ENCODE measurements at regions not wholly inside any gene's neighbourhood (a gene's known extent, or its start where the extent isn't known, plus 50 kb on each side); places are given as distances from the start of the nearest gene placed in this dataset.

DNA sequence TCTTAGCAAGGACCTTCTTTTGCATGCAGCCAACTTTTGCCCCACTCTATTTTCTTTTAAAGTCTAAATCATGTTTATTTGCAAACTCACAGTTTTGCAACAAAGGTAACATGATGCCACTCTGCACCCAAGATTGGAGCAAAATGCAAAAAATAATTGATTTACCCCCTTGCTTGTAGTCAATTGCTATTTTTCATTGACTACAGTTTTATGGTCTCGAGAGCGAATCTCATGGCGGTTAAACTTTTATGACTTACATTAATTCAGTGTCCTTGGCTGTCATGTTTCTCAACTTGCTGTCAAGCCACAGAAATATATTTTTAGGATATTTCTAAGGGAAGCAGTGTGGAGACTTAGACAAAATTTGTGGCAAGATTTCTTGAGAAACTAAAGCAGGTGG lies 110.0 kb upstream of the JCAD start:
- Histone ChIP-seq H3K36me3 (ENCODE audit: insufficient read depth) (no peaks in the 10 kb centered on the region), H2AFZ (no peak overlapping the region), H3K79me2 (replicated peaks; ENCODE audit: insufficient read depth) (no peaks in the 10 kb centered on the region), H3K4me3 (no peak overlapping the region), H3K4me2 (no peak overlapping the region), H3F3A (replicated peaks; ENCODE audit: low read depth) (no peaks in the 10 kb centered on the region), H3K4me1 (ENCODE audit: insufficient read depth) (no peaks in the 10 kb centered on the region), H3K9me2 (ENCODE audit: insufficient read depth) (no peaks in the 10 kb centered on the region), H3K27me3 (ENCODE audit: insufficient read depth) (no peaks in the 10 kb centered on the region), H3K27ac (ENCODE audit: low read depth) (no peak overlapping the region), H4K20me1 (replicated peaks; ENCODE audit: insufficient read depth) (no peaks in the 10 kb centered on the region)
- no peak for ATAC-seq
- no peaks in the 10 kb centered on the region for H3K36me3 Mint-ChIP-seq (ENCODE audit: low read depth)
- no peak for DNase-seq (ENCODE audit: low spot score)
- TF ChIP-seq CREB1 (CRISPR knock-in tag; IDR thresholded peaks at IDR 0.05; ENCODE audit: low read depth): no peak
- TF ChIP-seq EZH2 (IDR thresholded peaks at IDR 0.05; ENCODE audit: low read depth, unreplicated experiment): no peak
- no peak for TF ChIP-seq ZNF114 (CRISPR knock-in tag; IDR thresholded peaks at IDR 0.05)
- TF ChIP-seq, protein P1, sequence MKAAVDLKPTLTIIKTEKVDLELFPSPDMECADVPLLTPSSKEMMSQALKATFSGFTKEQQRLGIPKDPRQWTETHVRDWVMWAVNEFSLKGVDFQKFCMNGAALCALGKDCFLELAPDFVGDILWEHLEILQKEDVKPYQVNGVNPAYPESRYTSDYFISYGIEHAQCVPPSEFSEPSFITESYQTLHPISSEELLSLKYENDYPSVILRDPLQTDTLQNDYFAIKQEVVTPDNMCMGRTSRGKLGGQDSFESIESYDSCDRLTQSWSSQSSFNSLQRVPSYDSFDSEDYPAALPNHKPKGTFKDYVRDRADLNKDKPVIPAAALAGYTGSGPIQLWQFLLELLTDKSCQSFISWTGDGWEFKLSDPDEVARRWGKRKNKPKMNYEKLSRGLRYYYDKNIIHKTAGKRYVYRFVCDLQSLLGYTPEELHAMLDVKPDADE (IDR thresholded peaks at IDR 0.05): no peak
- TF ChIP-seq POLR2AphosphoS5 (IDR thresholded peaks at IDR 0.05; ENCODE audit: low read depth): no peak
- TF ChIP-seq, protein P2, sequence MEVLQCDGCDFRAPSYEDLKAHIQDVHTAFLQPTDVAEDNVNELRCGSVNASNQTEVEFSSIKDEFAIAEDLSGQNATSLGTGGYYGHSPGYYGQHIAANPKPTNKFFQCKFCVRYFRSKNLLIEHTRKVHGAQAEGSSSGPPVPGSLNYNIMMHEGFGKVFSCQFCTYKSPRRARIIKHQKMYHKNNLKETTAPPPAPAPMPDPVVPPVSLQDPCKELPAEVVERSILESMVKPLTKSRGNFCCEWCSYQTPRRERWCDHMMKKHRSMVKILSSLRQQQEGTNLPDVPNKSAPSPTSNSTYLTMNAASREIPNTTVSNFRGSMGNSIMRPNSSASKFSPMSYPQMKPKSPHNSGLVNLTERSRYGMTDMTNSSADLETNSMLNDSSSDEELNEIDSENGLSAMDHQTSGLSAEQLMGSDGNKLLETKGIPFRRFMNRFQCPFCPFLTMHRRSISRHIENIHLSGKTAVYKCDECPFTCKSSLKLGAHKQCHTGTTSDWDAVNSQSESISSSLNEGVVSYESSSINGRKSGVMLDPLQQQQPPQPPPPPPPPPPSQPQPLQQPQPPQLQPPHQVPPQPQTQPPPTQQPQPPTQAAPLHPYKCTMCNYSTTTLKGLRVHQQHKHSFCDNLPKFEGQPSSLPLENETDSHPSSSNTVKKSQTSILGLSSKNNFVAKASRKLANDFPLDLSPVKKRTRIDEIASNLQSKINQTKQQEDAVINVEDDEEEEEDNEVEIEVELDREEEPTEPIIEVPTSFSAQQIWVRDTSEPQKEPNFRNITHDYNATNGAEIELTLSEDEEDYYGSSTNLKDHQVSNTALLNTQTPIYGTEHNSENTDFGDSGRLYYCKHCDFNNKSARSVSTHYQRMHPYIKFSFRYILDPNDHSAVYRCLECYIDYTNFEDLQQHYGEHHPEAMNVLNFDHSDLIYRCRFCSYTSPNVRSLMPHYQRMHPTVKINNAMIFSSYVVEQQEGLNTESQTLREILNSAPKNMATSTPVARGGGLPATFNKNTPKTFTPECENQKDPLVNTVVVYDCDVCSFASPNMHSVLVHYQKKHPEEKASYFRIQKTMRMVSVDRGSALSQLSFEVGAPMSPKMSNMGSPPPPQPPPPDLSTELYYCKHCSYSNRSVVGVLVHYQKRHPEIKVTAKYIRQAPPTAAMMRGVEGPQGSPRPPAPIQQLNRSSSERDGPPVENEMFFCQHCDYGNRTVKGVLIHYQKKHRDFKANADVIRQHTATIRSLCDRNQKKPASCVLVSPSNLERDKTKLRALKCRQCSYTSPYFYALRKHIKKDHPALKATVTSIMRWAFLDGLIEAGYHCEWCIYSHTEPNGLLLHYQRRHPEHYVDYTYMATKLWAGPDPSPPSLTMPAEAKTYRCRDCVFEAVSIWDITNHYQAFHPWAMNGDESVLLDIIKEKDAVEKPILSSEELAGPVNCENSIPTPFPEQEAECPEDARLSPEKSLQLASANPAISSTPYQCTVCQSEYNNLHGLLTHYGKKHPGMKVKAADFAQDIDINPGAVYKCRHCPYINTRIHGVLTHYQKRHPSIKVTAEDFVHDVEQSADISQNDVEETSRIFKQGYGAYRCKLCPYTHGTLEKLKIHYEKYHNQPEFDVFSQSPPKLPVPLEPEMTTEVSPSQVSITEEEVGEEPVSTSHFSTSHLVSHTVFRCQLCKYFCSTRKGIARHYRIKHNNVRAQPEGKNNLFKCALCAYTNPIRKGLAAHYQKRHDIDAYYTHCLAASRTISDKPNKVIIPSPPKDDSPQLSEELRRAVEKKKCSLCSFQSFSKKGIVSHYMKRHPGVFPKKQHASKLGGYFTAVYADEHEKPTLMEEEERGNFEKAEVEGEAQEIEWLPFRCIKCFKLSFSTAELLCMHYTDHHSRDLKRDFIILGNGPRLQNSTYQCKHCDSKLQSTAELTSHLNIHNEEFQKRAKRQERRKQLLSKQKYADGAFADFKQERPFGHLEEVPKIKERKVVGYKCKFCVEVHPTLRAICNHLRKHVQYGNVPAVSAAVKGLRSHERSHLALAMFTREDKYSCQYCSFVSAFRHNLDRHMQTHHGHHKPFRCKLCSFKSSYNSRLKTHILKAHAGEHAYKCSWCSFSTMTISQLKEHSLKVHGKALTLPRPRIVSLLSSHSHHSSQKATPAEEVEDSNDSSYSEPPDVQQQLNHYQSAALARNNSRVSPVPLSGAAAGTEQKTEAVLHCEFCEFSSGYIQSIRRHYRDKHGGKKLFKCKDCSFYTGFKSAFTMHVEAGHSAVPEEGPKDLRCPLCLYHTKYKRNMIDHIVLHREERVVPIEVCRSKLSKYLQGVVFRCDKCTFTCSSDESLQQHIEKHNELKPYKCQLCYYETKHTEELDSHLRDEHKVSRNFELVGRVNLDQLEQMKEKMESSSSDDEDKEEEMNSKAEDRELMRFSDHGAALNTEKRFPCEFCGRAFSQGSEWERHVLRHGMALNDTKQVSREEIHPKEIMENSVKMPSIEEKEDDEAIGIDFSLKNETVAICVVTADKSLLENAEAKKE (CRISPR knock-in tag; IDR thresholded peaks at IDR 0.05): no peak
- TF ChIP-seq NANOG (IDR thresholded peaks at IDR 0.05; ENCODE audit: borderline replicate concordance): no peak
- TF ChIP-seq, protein P3, sequence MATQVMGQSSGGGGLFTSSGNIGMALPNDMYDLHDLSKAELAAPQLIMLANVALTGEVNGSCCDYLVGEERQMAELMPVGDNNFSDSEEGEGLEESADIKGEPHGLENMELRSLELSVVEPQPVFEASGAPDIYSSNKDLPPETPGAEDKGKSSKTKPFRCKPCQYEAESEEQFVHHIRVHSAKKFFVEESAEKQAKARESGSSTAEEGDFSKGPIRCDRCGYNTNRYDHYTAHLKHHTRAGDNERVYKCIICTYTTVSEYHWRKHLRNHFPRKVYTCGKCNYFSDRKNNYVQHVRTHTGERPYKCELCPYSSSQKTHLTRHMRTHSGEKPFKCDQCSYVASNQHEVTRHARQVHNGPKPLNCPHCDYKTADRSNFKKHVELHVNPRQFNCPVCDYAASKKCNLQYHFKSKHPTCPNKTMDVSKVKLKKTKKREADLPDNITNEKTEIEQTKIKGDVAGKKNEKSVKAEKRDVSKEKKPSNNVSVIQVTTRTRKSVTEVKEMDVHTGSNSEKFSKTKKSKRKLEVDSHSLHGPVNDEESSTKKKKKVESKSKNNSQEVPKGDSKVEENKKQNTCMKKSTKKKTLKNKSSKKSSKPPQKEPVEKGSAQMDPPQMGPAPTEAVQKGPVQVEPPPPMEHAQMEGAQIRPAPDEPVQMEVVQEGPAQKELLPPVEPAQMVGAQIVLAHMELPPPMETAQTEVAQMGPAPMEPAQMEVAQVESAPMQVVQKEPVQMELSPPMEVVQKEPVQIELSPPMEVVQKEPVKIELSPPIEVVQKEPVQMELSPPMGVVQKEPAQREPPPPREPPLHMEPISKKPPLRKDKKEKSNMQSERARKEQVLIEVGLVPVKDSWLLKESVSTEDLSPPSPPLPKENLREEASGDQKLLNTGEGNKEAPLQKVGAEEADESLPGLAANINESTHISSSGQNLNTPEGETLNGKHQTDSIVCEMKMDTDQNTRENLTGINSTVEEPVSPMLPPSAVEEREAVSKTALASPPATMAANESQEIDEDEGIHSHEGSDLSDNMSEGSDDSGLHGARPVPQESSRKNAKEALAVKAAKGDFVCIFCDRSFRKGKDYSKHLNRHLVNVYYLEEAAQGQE (IDR thresholded peaks at IDR 0.05; ENCODE audit: unreplicated experiment): no peak
- no peak for TF ChIP-seq ZNF331 (CRISPR knock-in tag; IDR thresholded peaks at IDR 0.05; ENCODE audit: low read depth)
- no peak overlapping the region for H3K27ac Mint-ChIP-seq
- H3K9me3 Mint-ChIP-seq: peaks cover 6% of the 10 kb centered on the region; the same call in 2 of the 3 replicates
- H3K4me3 Mint-ChIP-seq: no peak overlapping the region
- H3K27me3 Mint-ChIP-seq (ENCODE audit: insufficient read depth, low read depth, poor library complexity): peaks cover 1% of the 10 kb centered on the region
- no peaks in the 10 kb centered on the region for H3K4me1 Mint-ChIP-seq

Measured in GM23338 (cell line).